ENCODE measurements at regions not wholly inside any gene's neighbourhood (a gene's known extent, or its start where the extent isn't known, plus 50 kb on each side); places are given as distances from the start of the nearest gene placed in this dataset.

GRCh38 chr7:26513948-26514347 is 222.3 kb downstream of the SNX10 start:
- TF ChIP-seq, protein P1, sequence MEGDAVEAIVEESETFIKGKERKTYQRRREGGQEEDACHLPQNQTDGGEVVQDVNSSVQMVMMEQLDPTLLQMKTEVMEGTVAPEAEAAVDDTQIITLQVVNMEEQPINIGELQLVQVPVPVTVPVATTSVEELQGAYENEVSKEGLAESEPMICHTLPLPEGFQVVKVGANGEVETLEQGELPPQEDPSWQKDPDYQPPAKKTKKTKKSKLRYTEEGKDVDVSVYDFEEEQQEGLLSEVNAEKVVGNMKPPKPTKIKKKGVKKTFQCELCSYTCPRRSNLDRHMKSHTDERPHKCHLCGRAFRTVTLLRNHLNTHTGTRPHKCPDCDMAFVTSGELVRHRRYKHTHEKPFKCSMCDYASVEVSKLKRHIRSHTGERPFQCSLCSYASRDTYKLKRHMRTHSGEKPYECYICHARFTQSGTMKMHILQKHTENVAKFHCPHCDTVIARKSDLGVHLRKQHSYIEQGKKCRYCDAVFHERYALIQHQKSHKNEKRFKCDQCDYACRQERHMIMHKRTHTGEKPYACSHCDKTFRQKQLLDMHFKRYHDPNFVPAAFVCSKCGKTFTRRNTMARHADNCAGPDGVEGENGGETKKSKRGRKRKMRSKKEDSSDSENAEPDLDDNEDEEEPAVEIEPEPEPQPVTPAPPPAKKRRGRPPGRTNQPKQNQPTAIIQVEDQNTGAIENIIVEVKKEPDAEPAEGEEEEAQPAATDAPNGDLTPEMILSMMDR (IDR thresholded peaks at IDR 0.05) = no peak
- TF ChIP-seq EZH2 (IDR thresholded peaks at IDR 0.05; ENCODE audit: borderline replicate concordance, insufficient read depth, low read depth, low read length, poor library complexity, severe bottlenecking) = no peak

Data from B cell (primary cell).